Psoas muscle (tissue), 7 donors: ENCODE measurements at regions not wholly inside any gene's neighbourhood (a gene's known extent, or its start where the extent isn't known, plus 50 kb on each side); places are given as distances from the start of the nearest gene placed in this dataset.

Source experiments
- ATAC-seq, 4 donors: fragments of 200-7000 bp; cut with Tn5 transposase; one replicate each; pipeline ENCODE4 v1.9.1; 2020; ENCODE audit warnings: moderate library complexity in 3 of 4, mild to moderate bottlenecking in 2 of 4
- DNase-seq, 2 donors: peaks; one replicate each; pipeline ENCODE4 v3.0.0-alpha.2; 2020
- H3K27ac ChIP-seq: fragments of 200-600 bp; one replicate; pipeline ENCODE4 v1.8.0; 2022
- H3K27me3 ChIP-seq, 3 donors: fragments of 200-600 bp in 1 of 3; one replicate each; pipeline versions ENCODE4 v1.6.1 to v1.8.0; 2013 to 2022; ENCODE audit warnings: low read length in 2 of 3, mild to moderate bottlenecking in 2 of 3, moderate library complexity in 1 of 3; ENCODE audit not compliant: insufficient read depth in 3 of 3
- H3K36me3 ChIP-seq, 2 donors: fragments of 200-600 bp in 1 of 2; one replicate each; pipeline versions ENCODE4 v1.6.1 to v1.8.0; 2013 to 2022; ENCODE audit warnings: low read depth in 1 of 2, mild to moderate bottlenecking in 1 of 2, moderate library complexity in 1 of 2; ENCODE audit not compliant: insufficient read depth in 1 of 2
- H3K4me1 ChIP-seq: fragments of 200-600 bp; one replicate; pipeline ENCODE4 v1.8.0; 2022
- H3K4me3 ChIP-seq: fragments of 200-600 bp; one replicate; pipeline ENCODE4 v1.8.0; 2022; ENCODE audit warnings: mild to moderate bottlenecking
- H3K9me3 ChIP-seq: fragments of 200-600 bp; one replicate; pipeline ENCODE4 v1.8.0; 2022
- CTCF ChIP-seq: fragments of 200-600 bp; IDR thresholded peaks from one replicate; pipeline ENCODE4 v1.8.0; 2022; ENCODE audit warnings: antibody characterized with exemption
- WGBS, 3 donors: extraction: QIAGEN DNeasy Blood & Tissue Kit; methylation state at CpG; one replicate each; pipeline versions ENCODE4 v1.1.6 to v1.1.7; 2013; 5-methylcytosine and 5-hydroxymethylcytosine counted together
- intact Hi-C, 2 donors: fragments of 100-400 bp; cut with DNase I; formaldehyde crosslinking; loops; one replicate each; pipeline versions ENCODE4 v1.11.0 to v1.14.2; 2022
- donor health status: healthy with polysubstance abuse.
- donor health status: DM: no; HTN: no; CAD: no; lungs with moderate emphysema.
- donor health status: Bipolar disorder and iron deficiency.
- donor health status: healthy.
- donor health status: DM: yes; HTN: yes; CAD: no.
- donor health status: DM: no; HTN: no; CAD: no.
- donor health status: DM: yes; HTN: yes; CAD: no.

- no peak for TF ChIP-seq CTCF
- no peaks in the 10 kb centered on the region for H3K4me1 ChIP-seq
- H3K4me3 ChIP-seq, result no peak overlapping the region
- 37 to 53% (median 42%) methylated on average over 2 of the region's 2 CpGs for WGBS, 3 donors
- no peaks in the 10 kb centered on the region for H3K27me3 ChIP-seq
- H3K27ac ChIP-seq, result no peak overlapping the region
- intact Hi-C loops, result loop anchor here in 1 of 2 donors (2.0 kb wide), 1 partner anchor 122 kb away; no protein-coding TSS in a partner anchor
- H3K9me3 ChIP-seq, result no peaks in the 10 kb centered on the region
- no peaks in the 10 kb centered on the region for H3K36me3 ChIP-seq
- ATAC-seq (no peak), DNase-seq (no peak)
These were observed 184.0 kb downstream of the FCRL5 start for GRCh38 chr1:157368363-157368762.

- Histone ChIP-seq H3K36me3 (no peaks in the 10 kb centered on the region), H3K27ac (no peak overlapping the region), H3K9me3 (no peaks in the 10 kb centered on the region), H3K27me3 (no peaks in the 10 kb centered on the region), H3K4me1 (no peaks in the 10 kb centered on the region), H3K4me3 (no peak overlapping the region)
- DNase-seq (no peak), ATAC-seq (no peak)
- no peak for TF ChIP-seq CTCF
- intact Hi-C loops, result loop anchor here in 1 of 2 donors (2.0 kb wide), 1 partner anchor 123 kb away; no protein-coding TSS in a partner anchor
These were observed 184.4 kb downstream of the FCRL5 start for GRCh38 chr1:157367870-157368269.

- DNase-seq (no peak), ATAC-seq (no peak)
- Histone ChIP-seq H3K4me1 (no peaks in the 10 kb centered on the region), H3K9me3 (no peaks in the 10 kb centered on the region), H3K27me3 (no peaks in the 10 kb centered on the region), H3K4me3 (no peak overlapping the region), H3K36me3 (no peaks in the 10 kb centered on the region), H3K27ac (no peak overlapping the region)
- 73 to 80% (median 79%) methylated on average over 3 of the region's 3 CpGs for WGBS, 3 donors
- no peak for TF ChIP-seq CTCF
- intact Hi-C loops, result no loop called here
These were observed 185.1 kb downstream of the FCRL5 start for GRCh38 chr1:157367091-157367739.

- WGBS, 3 donors, result 74 to 94% (median 84%) methylated on average over 3 of the region's 3 CpGs
- H3K4me3 ChIP-seq, result no peak overlapping the region
- no peak for TF ChIP-seq CTCF
- no peak overlapping the region for H3K27ac ChIP-seq
- DNase-seq (no peak), ATAC-seq (no peak)
- H3K9me3 ChIP-seq, result no peaks in the 10 kb centered on the region
- H3K36me3 ChIP-seq, result no peaks in the 10 kb centered on the region
- intact Hi-C loops, result no loop called here
- no peaks in the 10 kb centered on the region for H3K4me1 ChIP-seq
- no peaks in the 10 kb centered on the region for H3K27me3 ChIP-seq
These were observed 187.7 kb downstream of the FCRL5 start for GRCh38 chr1:157364612-157365011.

- Histone ChIP-seq H3K27me3 (no peaks in the 10 kb centered on the region), H3K9me3 (no peaks in the 10 kb centered on the region), H3K27ac (no peak overlapping the region), H3K4me3 (no peak overlapping the region), H3K36me3 (no peaks in the 10 kb centered on the region), H3K4me1 (no peaks in the 10 kb centered on the region)
- WGBS, 3 donors, result 32 to 51% (median 39%) methylated on average over 7 of the region's 7 CpGs
- intact Hi-C loops, result no loop called here
- peak in 1 of 2 donors; percentile 47 for DNase-seq
- peak; percentile 28 for TF ChIP-seq CTCF
- ATAC-seq, result peak in 1 of 4 donors; percentile 40
These were observed 188.6 kb downstream of the FCRL5 start for GRCh38 chr1:157363660-157364140.
